ENCODE measurements at regions not wholly inside any gene's neighbourhood (a gene's known extent, or its start where the extent isn't known, plus 50 kb on each side); places are given as distances from the start of the nearest gene placed in this dataset.
"Not testable (repeated sequence)": the region's sequence is repeated elsewhere in the genome, so short reads cannot be mapped to it uniquely, and the experiment has no call there.

DNA sequence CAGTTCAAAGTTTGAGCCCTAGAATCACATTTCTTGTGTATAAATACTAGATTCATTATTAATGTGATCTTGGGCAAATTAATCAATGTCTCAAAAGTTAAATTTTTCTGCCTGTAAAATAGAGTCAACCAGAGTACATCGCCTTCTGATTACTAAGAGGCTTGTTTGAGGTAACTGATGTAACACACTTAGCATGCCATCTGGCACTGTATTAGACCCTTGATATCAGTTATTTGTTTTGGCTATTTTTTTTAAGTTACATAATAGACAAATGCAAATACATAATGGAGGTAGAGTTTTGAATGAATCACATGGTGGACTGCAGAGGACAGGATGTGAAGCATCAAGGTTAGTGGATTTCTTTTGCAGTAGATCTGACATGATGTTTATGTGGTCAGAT, 298.4 kb downstream of the ADGRL2 start:
- DNase-seq (ENCODE audit: low read depth in 4 of 4, low spot score in 2 of 4) = no peak

DNA sequence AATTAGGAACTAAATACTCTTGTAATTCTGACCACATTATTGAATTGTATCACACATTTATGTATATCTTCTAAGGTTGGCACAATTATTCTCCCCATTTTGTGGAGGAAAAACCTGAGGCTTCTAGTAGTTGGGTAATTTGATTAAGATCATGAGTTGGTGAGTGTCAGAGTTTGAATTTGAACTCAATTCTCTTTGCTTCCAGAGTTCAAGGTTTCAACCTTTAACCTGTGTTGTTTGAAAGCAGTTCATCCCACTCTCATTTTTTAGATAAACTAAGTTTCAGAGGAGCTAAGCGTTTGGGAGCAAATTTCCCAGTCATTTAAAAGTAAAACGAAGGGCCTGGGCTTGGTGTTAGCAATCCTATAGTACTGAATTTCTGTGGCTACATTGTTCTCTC, 293.4 kb downstream of the ADGRL2 start:
- DNase-seq (ENCODE audit: low read depth in 4 of 4, low spot score in 2 of 4) = no peak

DNA sequence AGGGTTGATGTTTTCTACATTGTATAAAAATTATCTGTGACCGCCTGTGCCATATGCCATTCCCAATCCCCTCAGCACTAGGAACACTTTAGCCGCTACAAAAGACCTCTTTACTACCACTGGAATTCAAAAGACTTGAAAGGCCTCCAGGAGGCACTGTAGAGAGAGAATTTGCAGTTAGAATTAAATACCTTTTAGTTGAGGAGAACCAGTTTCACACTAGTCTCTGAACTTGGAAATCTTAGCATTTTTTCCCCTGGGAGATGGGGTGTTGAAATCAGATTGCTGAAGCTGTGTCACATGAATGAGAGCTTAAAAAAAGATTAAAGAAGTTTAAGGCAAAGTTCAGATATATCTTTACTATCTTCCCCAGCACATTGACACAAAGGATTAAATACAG, 291.0 kb downstream of the ADGRL2 start:
- no peak for DNase-seq (ENCODE audit: low read depth in 4 of 4, low spot score in 2 of 4)

DNA sequence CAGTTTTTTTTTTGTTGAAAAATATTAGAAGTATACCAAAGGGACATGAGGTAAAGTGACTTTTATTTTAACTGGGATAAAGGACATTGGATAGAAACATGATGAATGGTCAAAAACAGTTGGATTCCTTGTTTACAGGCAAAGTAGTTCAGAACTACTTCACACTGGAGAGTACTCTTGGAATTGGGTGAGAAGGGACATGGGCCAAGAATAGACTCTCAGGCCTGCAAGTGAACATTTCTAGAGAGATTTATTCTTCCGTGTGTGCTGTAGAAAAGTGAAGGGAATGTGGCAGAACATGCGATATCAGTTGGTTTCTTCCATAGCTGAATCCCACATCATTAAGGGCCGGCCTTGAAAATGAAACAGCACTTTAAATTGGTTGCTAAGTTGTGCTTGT, 290.5 kb downstream of the ADGRL2 start:
- no peak for DNase-seq (ENCODE audit: low read depth in 4 of 4, low spot score in 2 of 4)

DNA sequence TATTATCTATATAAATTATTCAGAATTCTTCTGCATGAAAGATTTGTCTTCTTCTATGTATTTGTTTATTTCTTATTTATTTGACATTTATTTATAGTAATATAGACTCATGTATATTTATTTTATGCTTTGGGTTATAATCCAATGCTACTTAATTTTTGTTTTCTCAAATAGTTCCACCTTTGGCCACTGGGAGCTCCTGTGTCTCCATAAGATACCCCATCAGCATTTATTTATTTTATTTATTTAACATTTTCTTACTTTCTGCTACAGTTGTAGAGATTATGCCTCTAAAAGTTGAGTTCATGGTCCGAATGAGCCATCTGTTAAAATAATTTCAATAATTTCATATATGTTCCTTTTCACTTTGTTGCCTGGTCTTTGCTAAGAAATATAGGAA, 289.4 kb downstream of the ADGRL2 start:
- DNase-seq (ENCODE audit: low read depth in 4 of 4, low spot score in 2 of 4) = no peak

DNA sequence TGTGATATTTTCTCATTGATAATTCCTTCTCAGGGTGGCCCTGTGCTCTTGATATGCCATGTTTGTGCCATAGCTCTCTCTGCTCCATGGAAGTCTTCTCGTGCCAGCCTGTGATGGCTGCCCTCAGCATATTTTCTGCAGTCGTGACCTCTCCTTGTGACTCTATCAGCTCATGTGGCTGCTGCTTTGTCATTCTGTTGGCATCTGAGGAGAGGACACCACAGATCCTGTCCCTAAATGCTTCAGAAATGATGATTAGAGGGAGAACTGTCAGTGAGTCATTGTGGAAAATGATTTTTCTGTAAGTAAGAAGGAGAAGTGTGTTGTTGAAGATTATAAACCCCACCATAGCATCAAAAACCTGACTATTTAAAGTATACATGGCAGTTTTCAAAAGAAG, 286.0 kb downstream of the ADGRL2 start:
- DNase-seq (ENCODE audit: low read depth in 4 of 4, low spot score in 2 of 4) = no peak

DNA sequence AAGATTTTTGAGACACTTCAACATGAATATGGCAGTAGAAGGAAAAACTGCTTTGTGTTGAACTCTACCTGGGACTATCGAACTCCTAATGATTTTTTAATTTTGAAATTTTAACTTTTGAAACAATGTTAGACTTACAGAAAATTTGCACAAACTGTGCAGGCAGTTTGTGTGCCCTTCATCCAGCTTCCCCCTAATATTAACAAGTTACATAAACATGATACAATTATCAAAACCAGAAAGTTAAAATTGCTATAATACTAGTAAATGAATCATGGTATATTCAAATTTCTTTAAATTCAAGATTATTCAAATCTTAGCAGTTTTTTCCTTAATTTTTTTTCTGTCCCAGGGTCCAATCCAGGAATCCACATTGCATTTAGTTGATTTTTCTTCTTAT, 278.9 kb downstream of the ADGRL2 start:
- no peak for DNase-seq (ENCODE audit: low read depth in 4 of 4, low spot score in 2 of 4)

DNA sequence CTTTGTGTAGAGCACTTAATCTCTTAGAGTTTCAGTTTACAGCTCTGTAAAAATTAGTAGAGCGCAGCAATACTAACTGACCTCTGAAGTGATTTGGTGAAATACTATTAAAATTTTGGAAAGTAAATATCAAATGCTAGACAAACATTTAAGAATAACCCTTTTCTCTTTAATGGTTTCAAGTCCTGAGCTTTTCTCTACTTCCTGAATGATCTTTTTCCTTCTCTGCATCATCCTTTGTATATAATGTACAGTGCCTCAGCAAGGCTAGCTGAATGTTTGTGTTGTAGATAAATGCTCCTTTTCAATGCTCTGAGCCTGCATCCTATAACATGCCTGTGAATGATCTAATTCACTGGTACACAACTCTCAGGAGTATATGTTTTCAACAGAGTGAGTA, 272.9 kb downstream of the ADGRL2 start:
- DNase-seq (ENCODE audit: low read depth in 4 of 4, low spot score in 2 of 4) = no peak

DNA sequence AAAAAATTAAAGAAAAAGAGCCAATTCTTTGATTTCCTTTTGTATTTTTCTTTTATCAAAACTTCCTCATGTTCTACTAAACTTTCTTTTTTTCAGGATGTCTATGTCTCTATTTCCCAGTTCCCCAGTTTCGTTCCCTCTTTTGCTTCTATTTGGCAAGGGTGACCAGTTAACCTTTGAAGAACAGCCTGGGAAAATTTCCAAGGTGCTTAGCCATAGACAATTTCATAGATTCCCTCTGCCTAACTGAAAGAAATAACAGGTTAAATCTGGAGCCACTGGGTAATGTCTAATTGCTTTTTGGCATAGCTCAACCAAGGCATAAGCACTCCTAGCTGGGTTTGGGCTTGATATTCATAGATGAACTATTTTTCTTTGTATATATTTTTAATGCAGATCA, 272.3 kb downstream of the ADGRL2 start:
- no peak for DNase-seq (ENCODE audit: low read depth in 4 of 4, low spot score in 2 of 4)

DNA sequence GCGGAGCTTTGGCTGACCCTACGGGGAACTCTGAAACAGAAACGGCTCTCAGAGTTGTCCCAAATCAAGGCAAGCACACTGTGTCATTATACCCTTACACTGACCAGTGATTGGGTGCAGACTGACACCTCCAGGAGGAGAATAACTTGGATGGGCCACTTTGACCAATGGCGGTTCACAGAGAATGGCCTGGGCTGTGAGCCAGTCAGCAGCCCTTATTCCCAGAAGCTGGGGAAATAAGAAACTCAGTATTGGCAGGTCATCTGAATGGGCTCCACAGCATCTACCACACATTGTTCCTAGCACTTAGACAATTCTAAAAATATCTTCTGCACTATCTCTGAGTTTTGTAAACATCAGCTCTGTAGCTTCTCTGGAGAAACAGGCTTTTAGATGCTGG, 265.2 kb downstream of the ADGRL2 start:
- no peak for DNase-seq (ENCODE audit: low read depth in 4 of 4, low spot score in 2 of 4)

DNA sequence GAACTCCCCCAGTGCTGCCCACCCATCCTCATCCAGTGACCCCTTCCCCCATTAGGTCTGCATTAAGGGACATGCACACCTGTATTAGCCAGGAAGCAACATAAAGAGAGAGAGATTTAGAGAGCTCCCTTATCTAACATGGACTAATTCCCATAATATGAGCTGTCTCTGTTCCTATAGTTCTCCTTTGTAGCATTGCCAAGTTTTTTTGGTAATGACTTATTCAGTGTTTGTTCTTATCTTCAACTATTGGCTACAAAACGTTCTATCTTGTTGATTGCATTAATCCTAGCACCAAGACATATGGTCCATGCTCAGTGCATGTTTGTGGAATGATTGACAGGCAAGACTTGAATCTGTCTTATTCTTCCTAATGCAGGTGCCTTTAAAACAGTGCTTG, 264.0 kb downstream of the ADGRL2 start:
- DNase-seq (ENCODE audit: low read depth in 4 of 4, low spot score in 2 of 4) = no peak

DNA sequence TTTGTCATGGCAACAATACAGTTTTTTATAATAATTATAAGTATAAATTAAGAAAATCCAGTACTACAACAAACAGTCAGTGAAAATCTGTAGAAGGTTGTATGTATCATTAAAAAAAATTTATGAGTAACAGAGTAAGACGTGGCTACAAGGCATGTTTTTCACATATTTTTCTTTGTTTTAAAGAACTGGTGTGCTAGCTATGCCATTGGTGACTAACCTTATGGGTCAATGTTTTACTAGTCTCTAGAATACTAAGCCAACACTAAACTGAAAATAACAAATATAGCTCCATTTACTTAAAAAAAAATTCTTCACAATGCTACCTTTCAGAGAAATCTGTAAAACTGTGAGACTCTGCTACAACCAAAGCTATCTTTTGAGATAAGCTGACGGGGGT, 261.5 kb downstream of the ADGRL2 start:
- no peak for DNase-seq (ENCODE audit: low read depth in 4 of 4, low spot score in 2 of 4)

DNA sequence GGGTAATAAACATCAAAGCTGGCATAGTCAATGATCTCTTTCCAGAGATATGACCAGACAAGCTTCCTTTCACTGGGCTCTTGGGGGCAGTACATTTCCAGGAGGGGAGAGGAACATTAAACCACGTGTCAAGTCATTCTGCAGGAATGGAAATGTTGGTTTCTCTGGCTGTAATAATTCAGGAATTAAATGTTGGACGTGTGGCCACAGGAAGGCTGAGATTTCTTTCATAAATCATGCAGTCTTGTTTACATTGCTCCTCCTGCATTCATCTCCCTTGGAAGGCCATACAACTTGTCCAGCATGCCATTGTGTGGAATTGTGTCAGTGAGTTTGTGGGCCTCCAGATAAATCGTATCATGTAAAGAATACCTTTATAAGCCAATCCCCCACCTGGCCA, 259.2 kb downstream of the ADGRL2 start:
- DNase-seq (ENCODE audit: low read depth in 4 of 4, low spot score in 2 of 4) = no peak

DNA sequence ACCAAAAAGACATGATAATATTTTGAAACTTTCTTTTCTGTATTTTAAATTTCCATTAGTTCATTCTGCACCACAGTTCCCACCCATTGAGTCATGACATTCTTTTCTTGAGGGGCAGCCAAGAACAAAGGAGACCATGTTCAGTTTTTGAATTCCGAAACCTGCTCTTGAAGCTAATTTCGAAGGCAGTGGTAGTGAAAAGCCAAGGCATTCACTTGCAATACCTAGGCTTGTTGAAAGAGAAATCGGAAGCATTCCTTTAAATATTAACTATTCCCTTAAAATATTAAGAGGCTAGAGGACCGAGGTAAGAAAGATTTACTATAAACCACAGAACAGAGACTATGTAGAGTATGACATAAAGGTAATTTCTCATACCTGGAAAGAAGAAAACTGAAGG, 256.3 kb downstream of the ADGRL2 start:
- no peak for DNase-seq (ENCODE audit: low read depth in 4 of 4, low spot score in 2 of 4)

DNA sequence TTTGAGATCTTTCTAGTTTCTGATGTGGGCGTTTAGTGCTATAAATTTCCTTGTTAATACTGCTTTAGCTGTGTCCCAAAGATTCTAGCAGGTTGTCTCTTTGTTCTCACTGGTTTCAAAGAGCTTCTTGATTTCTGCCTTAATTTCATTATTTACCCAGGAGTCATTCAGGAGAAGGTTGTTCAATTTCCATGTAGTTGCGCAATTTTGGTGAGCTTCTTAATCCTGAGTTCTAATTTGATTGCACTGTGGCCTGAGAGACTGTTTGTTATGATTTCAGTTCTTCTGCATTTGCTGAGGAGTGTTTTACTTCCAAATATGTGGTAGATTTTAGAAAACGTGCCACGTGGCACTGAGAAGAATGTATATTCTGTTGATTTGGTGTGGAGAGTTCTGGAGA, 254.6 kb downstream of the ADGRL2 start:
- DNase-seq (ENCODE audit: low read depth in 4 of 4, low spot score in 2 of 4) = not testable (repeated sequence)

DNA sequence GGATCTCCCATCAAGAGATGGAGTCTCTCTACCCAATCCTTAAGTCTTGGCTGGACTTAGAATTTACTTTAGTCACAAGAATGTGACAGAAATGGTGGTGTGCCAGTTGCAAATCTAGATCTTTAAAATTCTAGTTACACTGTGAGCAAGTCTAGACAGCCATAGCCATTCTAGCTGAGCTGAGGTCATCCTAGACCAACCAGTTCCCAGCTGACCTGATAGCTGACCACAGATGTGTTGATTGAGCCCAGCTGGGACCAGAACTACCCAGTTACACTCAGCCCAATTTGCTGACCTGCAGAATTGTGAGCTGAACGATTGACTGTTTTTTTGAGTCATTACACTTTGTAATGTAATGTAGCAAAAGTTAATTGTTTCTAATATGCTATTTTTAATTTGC, 251.8 kb downstream of the ADGRL2 start:
- DNase-seq (ENCODE audit: low read depth in 4 of 4, low spot score in 2 of 4) = no peak

DNA sequence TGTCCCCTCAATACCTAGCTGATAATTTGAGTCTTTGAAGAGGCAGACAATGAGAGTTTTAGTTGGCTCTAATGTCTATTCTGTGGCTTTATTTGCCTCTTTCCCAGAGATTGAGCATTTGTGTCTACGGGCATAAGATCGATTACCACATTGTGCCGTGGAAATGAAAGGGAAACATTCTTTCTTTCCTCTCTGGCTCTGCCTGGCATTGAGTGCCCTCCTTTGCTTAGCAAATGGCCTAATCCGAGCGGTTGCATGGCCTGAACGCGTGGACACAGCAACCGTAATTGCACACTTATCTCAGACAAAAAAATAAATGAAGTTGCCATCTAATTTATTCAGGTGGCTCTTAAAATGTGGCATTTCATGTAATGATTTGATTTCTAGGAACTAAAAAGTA, 247.9 kb downstream of the ADGRL2 start:
- DNase-seq (ENCODE audit: low read depth in 4 of 4, low spot score in 2 of 4) = no peak

DNA sequence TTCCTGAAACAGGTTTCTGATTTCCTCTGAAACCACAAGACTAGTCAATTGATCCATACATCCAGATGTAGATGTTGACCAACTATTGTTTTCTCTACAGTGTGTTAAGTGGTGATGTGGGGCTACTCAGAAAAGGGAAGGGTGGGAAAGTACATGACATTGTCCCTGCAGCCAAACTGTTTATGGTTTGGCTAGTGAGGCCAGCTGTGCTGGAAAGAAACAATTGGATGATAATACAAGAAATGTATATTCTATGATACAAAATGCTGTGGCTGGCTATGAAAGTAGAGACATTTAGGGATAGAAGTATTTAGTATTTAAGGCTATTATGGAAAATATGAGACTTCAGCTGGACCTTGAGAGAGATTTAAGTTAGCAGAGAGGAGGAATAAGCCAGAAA, 244.5 kb downstream of the ADGRL2 start:
- no peak for DNase-seq (ENCODE audit: low read depth in 4 of 4, low spot score in 2 of 4)

DNA sequence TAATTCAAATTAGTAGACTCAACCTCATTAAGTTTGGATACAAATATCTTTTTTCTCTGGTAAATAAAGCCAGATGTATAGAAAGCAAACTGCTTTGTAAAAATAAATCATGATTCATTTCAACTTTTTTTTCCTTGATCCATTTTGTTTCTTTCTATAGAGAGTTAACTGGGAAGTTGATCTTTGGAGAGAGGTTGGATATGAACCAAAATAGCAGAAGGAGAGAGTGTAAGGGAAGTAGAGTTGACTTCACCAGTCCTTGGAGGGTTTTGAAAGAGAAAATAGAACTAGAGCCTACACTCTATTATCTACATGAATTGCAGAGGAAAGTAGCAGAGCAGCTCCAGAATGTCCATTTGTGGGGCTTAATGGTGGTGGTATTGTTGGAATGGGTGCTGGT, 243.8 kb downstream of the ADGRL2 start:
- DNase-seq (ENCODE audit: low read depth in 4 of 4, low spot score in 2 of 4) = no peak

DNA sequence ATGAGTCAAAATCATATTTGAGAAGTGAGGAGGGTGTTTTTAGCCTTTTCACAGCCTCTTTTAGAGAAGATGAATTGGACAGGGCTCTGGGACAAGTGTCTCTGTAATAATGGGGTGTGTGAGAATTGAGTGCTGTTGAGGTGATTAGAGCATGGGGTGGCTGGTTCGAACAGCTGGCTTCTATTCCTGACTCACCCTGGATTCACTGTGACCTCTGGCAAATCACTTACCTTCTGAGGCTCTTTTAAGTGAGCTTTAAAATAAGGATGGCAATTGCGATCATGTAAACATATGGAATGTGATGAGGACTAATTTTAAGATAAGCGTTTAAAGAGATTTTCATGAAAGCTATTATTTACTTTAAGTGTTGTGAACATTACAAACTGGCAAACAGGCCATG, 243.4 kb downstream of the ADGRL2 start:
- DNase-seq (ENCODE audit: low read depth in 4 of 4, low spot score in 2 of 4) = no peak

DNA sequence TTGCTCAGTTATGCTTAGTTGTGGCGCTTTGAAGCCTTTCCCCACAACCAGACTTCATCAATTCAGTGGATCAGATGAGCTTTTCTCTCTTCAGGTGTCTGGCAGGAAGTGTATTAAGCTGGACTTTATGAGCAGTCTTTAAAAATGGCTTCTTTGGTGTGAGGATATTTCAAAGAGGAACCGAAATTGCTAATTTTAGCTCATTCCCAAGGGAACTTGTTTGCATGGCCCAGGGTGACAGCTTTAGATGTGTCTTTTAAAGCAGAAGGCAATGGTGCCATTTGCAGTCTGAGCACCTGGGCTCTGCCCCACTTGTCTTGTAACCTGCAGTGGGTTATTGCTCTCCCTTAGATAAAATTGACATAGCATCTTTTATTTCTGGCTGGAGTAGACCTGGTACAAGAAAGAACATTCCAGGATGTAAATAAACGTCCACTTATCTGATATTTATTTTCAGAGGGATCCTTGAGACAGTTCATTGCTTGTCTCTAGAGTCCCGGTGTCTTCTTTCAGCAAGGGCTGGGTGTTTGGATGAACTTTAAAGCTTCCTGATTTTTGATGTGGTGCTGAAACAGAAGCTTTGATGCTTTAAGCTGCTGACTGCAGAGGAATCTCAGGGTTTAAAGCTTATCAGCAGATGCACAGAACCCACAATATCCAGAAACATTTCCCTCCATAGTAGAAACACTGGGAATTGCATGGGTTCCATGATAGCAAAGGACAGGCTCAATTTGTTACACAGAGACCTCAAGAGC, 241.7 kb downstream of the ADGRL2 start:
- no peak for DNase-seq (ENCODE audit: low read depth in 4 of 4, low spot score in 2 of 4)
